K562 (cell line): ENCODE measurements at regions not wholly inside any gene's neighbourhood (a gene's known extent, or its start where the extent isn't known, plus 50 kb on each side); places are given as distances from the start of the nearest gene placed in this dataset.

Source experiments
- CTCF ChIP-seq, 3 experiments: IDR thresholded peaks in 2 of 3; conservative IDR thresholded peaks in 1 of 3; 2 replicates each; pipeline ENCODE4 v1.5.1; 2011 to 2012; ENCODE audit warnings: low read length in 3 of 3, mild to moderate bottlenecking in 3 of 3, control low read depth in 2 of 3, improper control_type of control experiment in 1 of 3, inconsistent platforms in 1 of 3, low read depth in 1 of 3, mixed read lengths in 1 of 3, moderate library complexity in 1 of 3; ENCODE audit not compliant: insufficient read depth in 2 of 3
- SAFB2 ChIP-seq: fragments of 200-400 bp; formaldehyde crosslinking; IDR thresholded peaks from 2 replicates; pipeline ENCODE4 v1.6.1; 2018; ENCODE audit warnings: borderline replicate concordance, low read length, low read depth, moderate library complexity; ENCODE audit not compliant: severe bottlenecking
- SIN3A ChIP-seq, 2 experiments: fragments of 150-350 bp in 1 of 2; IDR thresholded peaks; 2 replicates each; pipeline ENCODE4 v1.6.1; 2011 to 2016; ENCODE audit warnings: borderline replicate concordance in 2 of 2, low read depth in 2 of 2, low read length in 2 of 2, mild to moderate bottlenecking in 2 of 2, moderate library complexity in 2 of 2; ENCODE audit not compliant: control insufficient read depth in 1 of 2
- SRF ChIP-seq, 2 experiments: fragments of 250-450, 450-650 bp in 1 of 2; sonication (Bioruptor Pico) in 1 of 2; sonication (generic) in 1 of 2; formaldehyde crosslinking; IDR thresholded peaks; 2 replicates each; pipeline versions ENCODE4 v1.5.0 to v1.5.1; 2020 to 2022; ENCODE audit warnings: mild to moderate bottlenecking in 1 of 2, missing genetic modification reagents in 1 of 2
- ZNF431 ChIP-seq: sonication (generic); formaldehyde crosslinking; IDR thresholded peaks from 2 replicates; pipeline ENCODE4 v1.8.0; 2022; ENCODE audit warnings: mild to moderate bottlenecking, missing genetic modification reagents

GRCh38 chr11:86153439-86153838 lies 84.6 kb upstream of the PICALM start:
- TF ChIP-seq SRF (CRISPR knock-in tag; IDR thresholded peaks at IDR 0.05) (no peak), ZNF431 (CRISPR knock-in tag) (no peak), SAFB2 (no peak), CTCF (IDR thresholded peaks at IDR 0.05 in 2 of 3, conservative IDR thresholded peaks at IDR 0.05 in 1 of 3; ENCODE audit: insufficient read depth in 2 of 3, low read depth in 1 of 3, low read length in 3 of 3) (no peak), SIN3A (IDR thresholded peaks at IDR 0.05; ENCODE audit: borderline replicate concordance in 2 of 2, control insufficient read depth in 1 of 2, low read depth in 2 of 2, low read length in 2 of 2) (no peak)
